Ramos (cell line): ENCODE measurements at regions not wholly inside any gene's neighbourhood (a gene's known extent, or its start where the extent isn't known, plus 50 kb on each side); places are given as distances from the start of the nearest gene placed in this dataset.

Experiments
- in situ Hi-C: fragments of 300-500 bp; cut with MboI; formaldehyde crosslinking; loops from one replicate; pipeline ENCODE4 v1.14.3; 2022; ENCODE audit warnings: low sequenced_read_pairs; ENCODE audit not compliant: unreplicated experiment

DNA sequence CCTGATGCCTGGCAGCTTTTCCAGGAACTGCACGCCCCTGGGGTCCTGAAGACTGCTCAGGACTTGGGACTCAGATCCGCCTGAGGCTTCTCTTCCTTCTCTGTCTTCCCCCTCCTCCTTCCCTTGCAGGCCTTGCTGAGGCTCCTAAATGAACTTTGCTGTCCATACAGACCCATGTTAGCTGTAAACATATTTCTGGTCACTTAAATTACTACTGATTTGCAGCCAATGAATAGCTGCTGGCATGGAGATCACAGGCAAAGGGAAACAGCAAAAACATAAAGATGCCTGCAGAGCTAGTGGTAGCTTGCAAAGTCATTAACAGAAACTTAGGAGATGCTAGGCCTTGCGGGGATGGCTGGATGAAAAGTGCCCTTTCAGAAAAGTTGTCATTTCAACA lies 261.9 kb downstream of the GADD45G start:
- in situ Hi-C loops = no loop called here

- in situ Hi-C loops = no loop called here
Observed at GRCh38 chr9:89868100-89868499, 263.3 kb downstream of the GADD45G start.

- in situ Hi-C loops = no loop called here
Observed at GRCh38 chr9:89869793-89870580, 265.2 kb downstream of the GADD45G start.

GRCh38 chr9:89871871-89872331 lies 267.1 kb downstream of the GADD45G start:
- in situ Hi-C loops = no loop called here

GRCh38 chr9:89872426-89872912 lies 267.7 kb downstream of the GADD45G start:
- in situ Hi-C loops = no loop called here

GRCh38 chr9:89872913-89873707 lies 268.3 kb downstream of the GADD45G start:
- in situ Hi-C loops = no loop called here

- in situ Hi-C loops = no loop called here
Observed at GRCh38 chr9:89873801-89874200, 269.0 kb downstream of the GADD45G start.

DNA sequence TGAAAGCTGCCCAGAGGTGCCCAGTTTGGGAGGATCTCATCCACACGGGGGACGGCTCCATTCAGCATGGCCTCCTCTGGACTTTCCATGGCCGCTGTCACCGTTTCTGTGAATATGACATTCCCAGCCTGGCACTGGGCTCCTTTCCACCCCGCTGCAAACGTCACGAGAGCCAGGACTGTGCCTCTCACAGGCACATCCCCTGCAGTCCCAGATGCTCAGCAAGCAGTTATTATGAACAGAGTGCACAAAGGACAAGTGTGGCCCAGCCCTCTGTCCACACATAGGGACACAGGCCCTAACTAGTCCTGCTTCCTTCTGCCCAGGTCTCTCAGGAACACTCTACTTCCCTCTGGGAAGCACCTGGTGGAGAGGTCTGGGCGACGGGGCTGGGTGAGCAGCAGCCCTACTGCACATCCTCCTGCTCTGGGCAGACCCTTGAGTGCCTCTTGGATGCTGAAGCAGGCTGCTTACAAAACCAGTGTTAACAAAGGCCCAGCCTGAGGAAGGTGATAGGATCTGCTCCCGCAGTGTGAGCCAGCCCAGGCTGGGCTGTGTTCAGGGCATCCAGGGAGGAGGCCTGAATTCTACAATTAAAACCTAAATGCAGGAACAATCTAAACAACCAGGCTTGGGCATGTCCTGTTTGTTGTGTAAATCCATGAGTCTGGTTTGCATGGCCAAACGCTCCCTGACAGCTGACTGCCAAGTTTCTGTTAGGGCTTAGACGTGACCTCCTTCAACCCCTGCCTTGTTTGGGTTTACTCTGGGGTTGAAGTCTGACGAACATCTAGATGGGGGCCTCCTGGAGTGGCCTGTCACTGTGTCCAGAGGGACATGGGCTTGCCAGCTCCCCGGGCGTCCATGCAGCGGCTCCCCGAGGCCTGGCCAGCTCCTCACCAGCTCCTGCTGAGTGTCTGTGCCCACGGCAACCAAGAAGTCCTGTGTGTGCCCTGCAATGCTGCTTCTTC lies 269.8 kb downstream of the GADD45G start:
- in situ Hi-C loops = no loop called here

DNA sequence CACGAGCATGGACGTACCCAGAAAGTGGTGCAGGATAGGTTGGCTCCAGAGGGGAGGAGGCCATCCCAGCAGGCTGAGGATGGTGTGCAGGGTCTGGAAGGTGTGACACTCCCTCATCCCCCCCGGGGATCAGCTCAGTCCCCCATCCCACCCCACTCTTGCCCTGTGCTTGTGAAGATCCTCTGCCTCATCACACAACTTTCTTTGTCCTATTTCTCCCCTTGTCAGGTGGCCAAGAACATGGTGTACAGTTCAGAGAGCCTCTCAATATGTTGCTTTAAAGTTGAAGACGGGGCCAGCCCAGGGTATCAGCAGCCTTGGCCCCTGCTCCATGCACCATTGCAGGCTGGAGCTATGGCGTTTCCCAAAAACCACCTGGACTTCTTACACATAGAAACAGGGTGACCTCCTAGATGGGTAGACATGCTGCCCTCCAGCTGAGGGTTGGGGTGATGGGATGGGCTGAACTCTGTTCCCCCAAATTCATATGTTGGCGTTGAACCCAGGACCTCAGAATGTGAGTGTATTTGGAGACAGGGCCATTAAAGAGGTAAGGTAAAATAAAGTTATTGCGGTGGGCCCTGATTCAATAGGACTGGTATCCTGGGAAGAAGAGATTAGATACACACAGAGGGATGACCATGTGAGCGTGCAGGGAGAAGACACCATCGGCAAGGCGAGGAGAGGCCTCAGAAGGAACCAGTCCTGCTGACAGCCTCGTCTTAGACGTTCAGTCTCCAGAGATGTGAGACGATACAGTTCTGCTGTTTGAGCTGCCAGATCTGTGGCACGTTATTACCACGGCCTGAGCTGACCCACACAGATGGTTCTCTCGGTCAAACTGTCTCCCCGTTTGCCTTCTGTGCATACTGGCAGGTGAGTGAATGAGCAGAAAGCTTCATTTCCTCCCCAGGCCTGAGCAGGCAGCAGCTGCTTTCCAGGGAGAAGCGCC lies 272.5 kb downstream of the GADD45G start:
- in situ Hi-C loops = no loop called here

- in situ Hi-C loops = no loop called here
Observed at GRCh38 chr9:89878003-89878411, 273.2 kb downstream of the GADD45G start.

- in situ Hi-C loops = no loop called here
Observed at GRCh38 chr9:89878687-89879086, 273.9 kb downstream of the GADD45G start.

DNA sequence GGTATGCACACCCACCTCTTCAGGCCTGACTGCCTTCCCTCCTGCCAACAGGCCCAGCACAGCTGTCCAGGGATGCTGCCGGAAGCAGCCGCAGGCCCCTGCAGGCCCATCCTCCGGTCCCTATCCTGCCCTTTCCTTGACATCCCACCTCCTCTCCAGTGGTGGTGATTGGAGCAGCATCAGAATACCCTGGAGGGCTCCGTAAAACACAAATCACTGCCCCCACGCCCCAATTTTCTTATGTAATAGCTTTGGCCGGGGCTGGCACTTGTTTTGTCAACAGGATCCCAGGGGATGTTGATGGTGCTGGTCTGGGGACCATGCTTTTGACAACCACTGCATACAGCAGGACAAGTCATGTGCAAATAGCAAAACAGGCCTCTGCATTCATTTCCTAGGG lies 274.5 kb downstream of the GADD45G start:
- in situ Hi-C loops = no loop called here

DNA sequence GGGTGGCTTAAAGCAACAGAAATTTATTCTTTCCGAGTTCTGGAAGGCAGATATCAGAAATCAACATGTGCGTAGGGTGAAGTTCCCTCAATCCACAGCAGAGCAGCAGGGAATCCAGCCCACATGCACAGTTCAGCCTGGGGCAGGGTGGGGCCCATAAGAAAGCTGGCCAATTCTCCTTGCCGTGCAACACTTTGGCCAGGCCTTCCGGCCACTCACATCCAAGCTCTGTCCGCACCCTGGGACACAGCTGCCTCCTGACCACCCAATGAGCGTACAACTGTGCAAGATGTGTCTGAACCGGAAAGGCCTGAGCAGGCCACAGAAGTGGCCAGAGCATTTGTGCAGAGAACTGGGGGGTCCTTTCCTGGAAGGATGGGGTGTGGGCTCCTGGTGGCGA lies 274.9 kb downstream of the GADD45G start:
- in situ Hi-C loops = no loop called here

- in situ Hi-C loops = no loop called here
Observed at GRCh38 chr9:89880161-89880560, 275.3 kb downstream of the GADD45G start.

DNA sequence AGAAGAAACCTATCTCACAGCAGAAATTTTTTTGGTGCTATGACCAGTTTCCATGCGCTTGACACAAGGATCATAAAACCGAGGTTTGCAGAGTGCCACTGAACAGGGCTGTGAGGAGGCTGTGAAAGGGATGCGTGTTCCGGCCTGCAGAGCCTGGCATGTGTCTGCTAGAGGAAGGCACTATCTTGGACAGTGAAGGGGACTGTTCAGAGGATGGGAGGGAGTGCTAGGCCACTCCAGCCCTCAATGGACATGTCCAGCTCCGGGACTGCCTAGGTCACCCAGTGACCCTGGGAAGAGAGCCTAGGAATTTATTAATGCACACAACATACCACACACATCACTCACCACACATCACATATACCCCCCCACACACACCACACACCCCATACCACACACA lies 275.9 kb downstream of the GADD45G start:
- in situ Hi-C loops = no loop called here

DNA sequence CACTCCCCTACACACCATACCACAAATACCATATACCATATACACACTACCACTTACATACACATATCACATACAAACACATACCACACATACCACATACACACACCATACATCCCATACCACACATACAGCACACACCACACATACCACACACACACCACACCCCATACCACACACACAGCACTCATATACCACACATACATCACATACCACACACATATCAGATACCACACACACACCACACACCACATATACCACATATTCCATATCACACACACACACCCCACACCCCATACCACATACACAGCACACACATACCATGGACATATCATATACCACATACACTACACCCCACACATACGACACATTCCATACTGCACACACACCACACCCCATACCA lies 276.6 kb downstream of the GADD45G start:
- in situ Hi-C loops = no loop called here

DNA sequence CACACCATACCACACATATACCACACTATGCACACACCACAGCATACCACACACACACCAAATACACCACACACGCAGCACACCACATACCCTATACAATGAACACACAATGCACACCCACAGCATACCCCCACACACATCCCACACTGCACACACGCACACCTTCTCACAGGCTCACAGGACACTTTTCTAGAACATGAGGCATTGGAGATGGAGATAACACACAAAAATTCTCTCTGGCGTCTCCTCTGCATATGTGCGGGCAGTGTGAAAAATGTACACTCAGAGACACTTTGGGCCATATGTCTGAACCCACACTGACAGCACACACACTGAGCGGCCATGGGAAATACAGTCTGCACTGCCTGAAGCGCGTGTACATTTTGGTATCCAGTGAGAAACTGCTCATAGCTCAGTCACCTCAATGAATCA lies 278.1 kb downstream of the GADD45G start:
- in situ Hi-C loops = no loop called here

- in situ Hi-C loops = no loop called here
Observed at GRCh38 chr9:89883401-89884341, 278.9 kb downstream of the GADD45G start.
